Germinal center (tissue), 1 donor: ENCODE measurements at regions not wholly inside any gene's neighbourhood (a gene's known extent, or its start where the extent isn't known, plus 50 kb on each side); places are given as distances from the start of the nearest gene placed in this dataset.
"Not testable (repeated sequence)": the region's sequence is repeated elsewhere in the genome, so short reads cannot be mapped to it uniquely, and the experiment has no call there.

ENCODE experiments used
- DNase-seq: peaks from one replicate; pipeline ENCODE4 v3.0.0; 2012; ENCODE audit warnings: mixed read lengths, low spot score

DNA sequence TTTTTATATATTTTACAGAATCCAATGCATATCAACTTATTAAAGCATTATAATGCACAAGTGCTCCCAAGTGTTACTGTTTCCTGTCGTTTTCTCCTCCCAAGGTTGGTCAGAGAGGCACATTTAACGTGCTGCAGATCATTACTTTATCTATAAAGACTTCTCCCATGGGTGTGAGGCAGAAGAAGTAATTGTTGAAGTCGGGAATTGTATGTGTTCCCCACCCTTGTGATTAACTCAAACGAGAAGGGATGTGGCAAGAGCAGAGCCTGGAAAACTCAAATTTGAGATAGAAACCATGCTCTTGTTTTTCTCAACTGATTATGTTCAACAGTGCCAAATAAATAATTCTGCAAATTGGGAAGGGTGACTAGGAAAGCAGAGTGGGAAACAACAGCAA lies 412.5 kb upstream of the ADAMTS5 start:
- no peak for DNase-seq

DNA sequence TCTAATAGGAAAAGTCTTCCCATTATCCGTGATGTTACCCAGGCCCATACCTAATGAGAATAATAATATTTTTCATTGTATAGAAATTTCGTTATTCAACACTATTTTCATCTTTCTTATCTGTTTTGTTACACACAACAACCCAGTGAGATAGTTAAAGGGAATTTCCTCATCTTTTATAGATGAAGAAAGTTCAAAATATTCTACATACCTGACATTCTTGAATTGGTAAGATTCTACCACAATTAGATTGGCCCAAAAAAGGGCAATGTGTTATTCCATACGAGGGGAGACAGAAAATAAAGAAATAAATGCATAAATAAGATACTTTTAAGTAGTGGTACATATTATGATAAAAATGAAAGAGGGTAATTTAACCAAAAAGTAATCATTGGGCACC lies 405.5 kb upstream of the ADAMTS5 start:
- DNase-seq: no peak

DNA sequence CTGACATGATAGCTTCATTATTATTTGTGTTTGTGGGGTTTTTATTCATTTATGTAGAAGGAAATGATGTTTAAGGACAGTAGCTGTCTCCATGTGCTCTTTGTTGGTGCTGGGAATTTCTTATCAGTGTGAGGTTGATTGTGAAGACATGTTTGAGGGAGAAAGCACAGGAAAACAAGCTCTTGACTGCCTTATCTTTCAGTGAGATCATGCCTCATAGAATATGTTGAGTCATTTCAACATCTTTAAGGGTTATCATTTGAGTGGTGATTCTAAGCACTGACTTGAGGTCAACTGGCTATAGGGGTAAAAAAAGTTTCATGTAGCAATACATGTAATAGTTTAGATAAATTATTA lies 405.1 kb upstream of the ADAMTS5 start:
- DNase-seq: no peak

DNA sequence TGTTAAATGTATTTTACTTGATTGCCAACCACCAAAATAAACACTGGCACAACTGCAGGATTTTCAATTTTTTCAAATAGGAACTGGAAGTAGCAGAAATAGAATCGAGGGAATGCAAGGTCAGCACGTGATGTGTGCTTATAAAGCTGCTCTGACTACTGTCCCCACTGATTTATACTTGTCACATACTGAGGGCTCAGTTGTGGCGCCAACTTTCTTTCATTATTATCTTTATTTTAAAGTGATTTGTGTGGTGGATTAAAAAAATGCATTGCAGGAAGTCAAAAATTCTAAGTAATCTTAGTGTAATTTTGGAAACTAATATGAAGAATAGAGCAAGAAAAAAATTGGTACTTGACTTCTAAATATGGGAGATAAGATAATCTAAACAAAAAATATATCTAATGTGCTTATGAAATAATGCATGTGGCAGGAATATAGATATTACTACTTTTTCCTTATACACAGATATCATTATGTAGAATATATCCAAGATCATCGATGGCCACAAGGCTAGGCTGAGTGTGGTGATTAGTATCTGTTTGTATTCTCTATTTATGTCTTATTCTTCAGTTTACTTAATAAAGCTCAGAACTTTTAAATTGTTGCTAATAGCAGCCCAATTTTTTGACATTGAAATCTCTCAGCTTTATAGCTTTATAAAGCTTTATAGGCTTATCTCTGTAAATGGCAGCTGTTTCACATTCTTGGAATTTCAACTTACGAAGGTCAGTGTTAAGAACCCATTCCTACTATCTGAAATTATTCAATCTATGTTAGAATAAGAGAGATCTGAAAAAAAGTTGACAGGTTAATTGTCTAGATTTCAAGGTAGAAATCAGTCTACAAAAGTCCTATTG lies 404.5 kb upstream of the ADAMTS5 start:
- DNase-seq: no peak

DNA sequence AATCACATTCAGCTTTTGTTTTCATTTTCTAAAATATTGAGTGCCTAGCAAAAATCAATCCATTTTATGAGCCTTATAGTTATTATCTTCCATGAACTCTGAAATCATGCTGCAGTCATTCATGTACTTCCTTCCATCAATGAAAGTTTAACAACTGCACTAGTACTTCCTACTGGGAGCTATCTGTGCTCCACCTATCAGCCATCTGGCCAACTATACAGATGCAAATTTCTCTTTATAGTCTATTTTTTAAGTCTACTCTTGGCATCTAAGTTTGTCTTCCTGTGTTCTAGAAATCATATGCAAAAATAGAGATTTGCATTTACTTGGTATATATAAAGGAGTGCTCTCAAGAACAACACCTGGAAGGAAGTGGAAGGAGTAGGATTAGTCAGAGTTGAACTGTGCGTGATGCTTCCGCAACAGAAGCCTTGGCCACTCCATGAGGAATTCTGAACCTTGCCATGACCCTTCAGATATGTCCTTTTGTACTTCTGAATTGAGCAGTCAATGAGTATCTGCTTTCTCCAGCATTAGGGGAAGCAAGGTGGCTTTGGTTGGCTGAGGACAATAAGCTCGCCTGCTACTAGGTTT lies 403.2 kb upstream of the ADAMTS5 start:
- no peak for DNase-seq

DNA sequence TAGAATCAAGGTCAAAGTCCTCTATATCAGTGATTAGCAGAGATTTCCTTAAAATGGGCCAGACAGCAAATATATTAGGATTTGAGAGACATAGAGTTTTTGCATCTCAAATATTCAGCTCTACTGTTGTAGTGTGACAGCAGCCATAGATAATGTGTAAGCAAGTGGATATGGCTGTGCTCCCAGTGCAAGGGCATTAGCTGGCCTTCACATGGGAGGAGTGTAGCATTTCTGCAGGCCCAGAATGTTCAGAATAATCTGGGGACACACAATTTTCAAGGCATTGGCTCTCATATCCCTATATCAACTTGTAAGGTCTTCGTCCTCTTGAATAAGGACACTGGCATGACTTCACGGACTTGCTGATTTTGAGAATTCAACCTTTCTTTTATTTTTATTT lies 402.3 kb upstream of the ADAMTS5 start:
- DNase-seq: no peak

DNA sequence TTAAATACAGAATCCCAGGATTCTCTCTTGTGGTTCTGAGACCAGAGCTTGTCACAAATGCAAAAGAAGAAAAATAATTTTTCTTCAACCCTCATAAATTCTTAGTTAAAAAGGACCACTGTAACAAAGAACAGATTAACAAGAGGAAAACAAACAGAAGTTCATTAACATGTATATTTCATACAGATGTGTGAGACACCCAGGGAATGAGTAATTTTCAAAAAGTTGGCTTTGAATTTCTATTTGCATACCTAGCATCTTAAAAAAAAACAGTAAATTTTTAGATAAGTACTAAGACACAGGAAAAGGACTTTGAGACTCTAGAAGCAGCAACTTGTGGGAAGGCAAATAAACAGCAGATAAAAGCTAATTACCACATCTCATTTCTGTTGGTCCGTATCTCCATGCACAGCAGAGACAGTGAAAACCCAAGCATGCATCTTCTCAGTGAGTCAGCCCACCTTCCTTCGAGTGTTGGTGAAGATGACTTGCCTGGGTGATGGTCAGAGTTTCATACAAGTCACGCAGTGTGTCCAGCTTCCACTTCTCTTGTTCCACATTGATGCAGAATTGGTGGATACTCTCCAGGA lies 399.9 kb upstream of the ADAMTS5 start:
- DNase-seq: no peak

DNA sequence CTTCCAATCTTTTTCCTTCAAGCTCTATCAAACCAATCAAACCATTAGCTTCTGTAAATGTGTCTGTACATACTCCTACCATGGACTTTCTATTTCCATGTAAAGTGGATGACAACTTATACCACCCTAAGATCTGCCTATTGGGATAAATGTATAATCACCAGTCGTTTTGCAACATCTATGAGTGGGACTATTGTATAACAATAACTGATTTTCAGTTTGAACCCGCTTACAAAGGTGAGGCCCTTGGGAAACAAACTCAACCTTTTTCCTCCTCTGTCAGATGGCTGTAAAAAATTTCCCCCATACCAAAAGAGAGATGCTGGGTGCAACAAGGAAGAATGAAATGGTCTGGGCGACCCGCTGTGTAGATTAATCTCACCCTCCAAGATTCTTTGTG lies 399.1 kb upstream of the ADAMTS5 start:
- no peak for DNase-seq

DNA sequence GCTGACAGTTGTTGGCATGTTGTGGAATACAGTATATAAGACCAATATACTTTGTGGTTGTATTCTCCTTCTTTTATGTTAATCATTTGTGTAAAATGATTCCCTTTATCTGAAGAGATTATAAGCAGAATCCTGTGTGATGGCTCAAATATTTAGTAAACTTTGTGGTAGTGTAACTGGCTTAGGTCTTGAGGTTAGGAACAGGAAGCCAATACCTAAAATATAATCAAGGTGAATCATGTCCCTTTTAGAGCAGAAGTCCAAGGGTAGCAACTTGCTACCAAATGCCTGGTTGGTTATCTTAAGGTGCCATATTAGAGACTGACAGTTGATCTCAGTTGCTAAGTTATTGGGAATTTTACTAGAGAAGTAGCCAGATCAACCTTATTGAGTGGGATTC lies 398.5 kb upstream of the ADAMTS5 start:
- DNase-seq: no peak

DNA sequence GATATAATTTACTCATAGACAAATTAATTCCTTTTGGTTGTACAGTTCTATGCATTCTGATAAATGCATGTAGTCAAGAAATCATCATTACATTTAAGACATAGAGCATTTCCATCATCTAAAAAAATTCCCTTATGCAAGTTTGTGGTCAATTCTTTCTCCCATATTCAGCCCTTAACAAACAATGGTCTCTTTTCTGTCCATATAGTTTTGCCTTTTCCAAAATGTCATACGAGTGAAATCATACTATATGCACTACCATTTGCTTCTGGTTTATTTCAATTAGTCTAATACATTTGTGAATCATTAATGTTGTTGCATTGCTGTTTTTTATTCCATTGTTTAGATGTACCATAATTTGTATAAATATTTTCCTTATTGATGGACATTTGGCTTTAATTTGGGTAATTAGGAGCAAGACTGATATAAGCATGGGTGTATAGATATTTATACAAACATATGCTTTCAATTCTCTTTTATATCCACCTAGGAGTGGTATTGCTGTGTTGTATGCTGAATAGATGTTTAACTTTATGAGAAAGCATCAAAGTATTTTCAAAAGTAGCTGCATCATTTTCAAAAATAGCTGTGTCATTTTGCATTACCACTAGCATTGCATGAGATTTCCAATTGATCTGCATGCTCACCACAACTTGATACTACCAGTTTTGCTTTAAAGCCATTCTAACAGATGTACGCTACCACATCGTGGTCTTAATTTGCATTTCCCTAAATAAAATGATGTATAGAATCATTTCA lies 397.0 kb upstream of the ADAMTS5 start:
- DNase-seq: no peak

DNA sequence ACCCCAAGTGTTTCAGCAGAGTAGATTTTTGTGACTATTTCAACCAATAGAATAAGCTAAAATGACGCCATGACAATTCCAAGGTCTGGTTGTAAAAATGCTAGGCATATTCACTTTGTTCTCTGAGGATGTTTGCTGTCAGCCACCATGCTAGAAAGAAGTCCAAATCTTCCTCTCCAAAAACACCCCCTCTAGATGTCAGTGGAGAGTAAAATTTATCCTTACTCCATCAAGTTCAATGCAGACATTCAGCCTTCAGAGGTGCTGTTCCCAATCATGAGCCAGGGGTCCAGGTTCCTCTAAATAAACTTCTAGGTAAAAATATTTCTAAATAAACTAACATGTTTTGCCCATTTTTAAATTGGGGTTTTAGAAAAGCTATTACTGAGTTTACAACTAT lies 395.4 kb upstream of the ADAMTS5 start:
- no peak for DNase-seq

DNA sequence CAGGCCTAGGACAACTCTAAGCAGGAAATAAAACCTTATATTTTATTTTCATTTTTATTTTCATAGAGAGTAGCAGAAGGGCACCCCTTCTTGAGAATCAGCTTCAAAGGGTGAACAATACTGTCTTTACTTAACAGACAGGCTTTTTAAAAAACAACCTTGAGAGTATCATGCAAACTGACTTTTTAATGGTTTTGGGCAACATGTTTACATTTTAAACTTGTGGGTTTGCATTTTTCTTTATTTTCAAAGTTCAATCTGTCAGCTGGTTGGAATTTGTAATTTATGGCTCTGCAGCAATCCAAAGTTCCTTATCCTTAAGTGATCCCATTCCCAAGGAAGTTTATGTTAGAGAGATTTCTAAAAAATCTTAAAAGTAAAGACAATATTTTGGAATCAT lies 392.3 kb upstream of the ADAMTS5 start:
- no peak for DNase-seq

DNA sequence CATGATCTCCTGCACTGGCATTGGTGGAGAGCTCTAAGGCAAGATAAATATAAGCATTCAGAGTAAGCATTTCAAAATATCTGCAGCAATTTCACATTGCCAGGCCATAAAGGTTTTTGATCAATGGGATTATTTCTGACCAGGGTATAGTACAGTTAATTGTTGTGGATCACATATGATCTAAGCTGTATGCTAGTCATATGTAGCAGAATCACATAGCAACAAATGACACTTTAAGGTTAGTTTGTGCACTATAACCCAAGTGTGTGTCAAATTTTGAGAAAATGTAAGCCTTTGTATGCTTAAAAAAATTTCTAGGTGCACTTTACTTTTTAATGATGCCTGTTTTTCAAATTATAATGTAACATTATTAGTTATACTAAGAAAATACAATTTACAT lies 386.0 kb upstream of the ADAMTS5 start:
- DNase-seq: no peak

DNA sequence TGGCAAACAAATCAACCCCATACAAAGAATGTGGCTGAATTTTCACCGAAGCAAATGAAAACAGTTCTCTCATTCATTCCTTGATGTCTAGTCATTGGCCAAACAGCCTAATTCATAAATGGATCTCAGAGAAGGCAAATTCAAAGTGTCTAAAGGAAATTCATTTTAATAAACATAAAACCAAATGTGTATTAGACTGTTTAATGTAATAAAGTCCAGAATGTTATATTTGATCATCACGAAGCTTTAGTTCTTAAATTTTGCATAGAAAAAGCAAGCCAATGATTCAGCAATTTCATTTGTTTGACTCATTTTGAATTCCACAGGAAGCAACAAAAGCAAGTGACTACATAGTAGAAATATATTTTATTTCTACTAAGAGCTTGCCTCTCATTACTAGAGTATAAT lies 379.2 kb upstream of the ADAMTS5 start:
- no peak for DNase-seq

DNA sequence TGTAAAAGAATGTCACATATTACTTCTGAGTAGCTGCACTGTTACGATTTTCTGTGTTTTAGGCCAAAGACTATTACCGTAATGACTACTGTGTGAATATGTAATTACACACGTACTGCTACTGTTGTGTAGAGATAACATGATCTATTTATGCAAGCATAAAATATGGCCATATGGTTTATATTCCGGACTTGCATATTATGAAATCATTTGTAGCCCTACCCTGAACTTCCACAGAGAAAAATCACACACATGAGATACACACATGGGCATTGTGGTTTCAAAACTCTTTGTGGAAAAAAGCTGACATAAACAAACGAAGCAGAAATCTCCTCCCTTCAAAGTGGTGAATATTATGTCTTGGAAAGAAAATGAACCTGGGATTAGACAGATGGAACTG lies 373.0 kb upstream of the ADAMTS5 start:
- no peak for DNase-seq

DNA sequence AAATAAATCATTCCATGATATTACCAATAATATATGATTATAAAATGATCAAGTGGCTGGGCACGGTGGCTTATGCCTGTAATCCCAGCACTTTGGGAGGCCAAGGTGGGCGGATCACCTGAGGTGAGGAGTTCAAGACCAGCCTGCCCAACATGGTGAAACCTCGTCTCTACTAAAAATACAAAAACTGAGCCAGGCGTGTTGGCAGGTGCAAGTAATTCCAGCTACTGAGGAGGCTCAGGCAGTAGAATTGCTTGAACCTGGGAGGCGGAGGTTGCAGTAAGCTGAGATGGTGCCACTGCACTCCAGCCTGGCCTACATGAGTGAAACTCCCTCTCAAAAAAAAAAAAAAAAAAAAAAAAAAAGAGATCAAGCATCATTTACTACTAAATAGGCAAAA lies 371.1 kb upstream of the ADAMTS5 start:
- not testable (repeated sequence) for DNase-seq

DNA sequence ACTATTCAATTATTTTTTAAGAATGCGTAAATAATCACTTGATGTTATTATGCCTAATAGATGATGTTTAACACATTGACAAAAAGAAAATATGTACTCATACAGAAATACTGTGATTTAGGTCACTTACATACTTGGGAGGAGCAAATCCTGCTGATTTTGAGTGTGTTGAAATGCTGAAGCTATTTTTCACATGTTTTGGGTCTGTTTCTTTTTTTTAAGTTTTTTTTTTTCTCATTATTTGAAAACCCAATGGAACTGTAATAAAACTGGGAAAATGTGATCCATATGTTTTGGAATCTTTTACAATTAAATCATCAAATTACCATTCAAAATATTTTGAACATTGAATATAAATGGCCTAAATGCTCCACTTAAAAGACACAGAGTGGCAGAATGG lies 366.2 kb upstream of the ADAMTS5 start:
- DNase-seq: no peak

DNA sequence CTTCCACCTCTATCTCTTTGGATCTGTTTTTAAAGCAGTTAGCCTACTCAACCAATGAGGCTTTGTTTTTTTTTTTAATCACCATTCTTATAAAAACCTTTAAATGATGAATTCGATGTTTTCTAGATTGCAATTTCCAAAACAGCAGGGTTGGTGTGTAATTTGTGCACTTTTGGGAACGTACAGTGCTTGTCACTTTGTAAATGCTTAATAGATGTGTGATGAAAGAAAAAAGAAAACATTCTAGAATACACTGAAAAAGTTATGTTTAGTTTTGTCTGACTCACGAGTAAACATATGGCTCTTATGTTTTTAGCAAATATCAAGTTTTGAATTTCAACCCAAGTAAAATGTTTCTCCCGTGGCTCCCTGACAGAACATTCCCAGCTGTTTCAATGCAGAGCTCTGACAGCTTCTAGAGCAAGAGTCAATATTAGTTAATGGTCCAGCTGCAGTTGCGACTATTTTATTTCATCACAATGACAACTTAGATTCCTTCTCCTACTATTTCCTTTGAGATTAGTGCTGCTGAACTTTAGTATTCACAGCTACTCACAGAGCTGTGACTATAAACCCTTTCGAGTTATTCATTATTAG lies 362.5 kb upstream of the ADAMTS5 start:
- DNase-seq: no peak

DNA sequence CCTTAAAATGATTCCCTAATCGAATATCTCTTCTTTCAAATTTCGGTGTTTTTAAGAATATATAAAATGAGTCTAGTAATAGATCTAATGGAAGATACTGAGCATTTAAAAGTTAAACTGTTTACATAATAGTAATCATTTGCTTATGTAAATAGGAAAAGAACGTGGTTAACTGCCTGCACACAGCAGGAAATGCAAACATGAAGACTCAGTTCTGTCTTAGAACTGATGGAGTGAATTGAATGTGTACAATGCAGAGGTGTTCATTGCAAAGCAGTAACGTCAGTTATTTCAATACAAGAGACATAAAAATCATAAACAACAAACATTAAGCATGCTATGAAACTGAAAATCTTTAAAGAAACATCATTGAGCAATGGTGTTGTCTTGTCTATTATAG lies 359.4 kb upstream of the ADAMTS5 start:
- DNase-seq: no peak

DNA sequence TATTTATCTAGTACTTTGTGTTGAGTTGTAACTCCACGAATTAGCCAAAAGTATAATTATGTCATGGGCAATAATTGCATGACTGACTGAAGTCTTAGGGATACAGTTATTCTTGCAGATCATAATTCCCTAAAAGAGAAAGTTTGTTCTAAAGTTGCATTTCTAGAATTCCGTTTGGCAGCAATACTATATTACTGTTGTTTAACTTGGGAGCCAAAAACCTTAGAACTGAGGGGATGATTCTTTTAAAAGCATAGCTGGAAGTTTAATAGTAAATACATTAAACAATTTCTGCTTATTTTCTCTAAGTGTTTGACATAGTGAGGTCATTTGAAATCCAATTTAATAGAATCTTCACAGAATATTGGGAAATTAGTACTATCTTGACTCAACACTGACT lies 356.4 kb upstream of the ADAMTS5 start:
- no peak for DNase-seq

DNA sequence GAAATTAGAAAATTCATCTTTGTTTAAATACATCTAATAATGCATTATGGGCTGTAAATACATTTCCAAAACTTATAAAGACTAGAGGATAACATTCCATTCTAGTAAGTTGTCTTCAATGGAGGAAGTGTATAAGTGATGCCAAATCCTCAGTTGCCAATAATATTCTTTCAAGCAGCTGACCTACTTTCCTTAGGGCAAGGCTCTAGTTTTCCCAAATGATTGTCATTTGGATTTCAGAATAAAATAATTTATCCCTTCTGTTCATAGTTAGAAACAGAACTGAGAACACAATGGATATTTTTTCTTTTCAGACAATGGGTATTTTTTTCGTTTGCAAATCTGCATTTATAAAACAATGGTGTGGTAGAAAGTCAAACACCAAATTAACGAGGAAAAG lies 354.9 kb upstream of the ADAMTS5 start:
- no peak for DNase-seq

DNA sequence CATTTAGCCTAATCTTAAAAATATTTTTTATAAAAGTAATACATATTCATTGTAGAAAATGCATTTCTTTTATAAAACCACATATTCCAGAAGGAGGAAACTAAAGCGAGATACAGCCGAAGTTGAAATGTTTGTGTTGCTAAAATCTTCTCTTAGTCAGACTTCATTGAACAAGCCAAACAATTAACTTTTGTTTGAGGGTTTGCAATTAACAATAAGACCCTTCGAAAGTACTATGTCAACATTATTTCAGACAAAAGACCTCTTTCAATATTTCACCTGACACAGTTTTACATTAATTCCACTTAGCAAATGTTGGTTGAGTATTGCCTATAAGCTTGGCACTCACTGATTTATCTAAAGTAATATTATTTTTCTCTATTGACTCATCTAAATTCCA lies 354.0 kb upstream of the ADAMTS5 start:
- DNase-seq: no peak

DNA sequence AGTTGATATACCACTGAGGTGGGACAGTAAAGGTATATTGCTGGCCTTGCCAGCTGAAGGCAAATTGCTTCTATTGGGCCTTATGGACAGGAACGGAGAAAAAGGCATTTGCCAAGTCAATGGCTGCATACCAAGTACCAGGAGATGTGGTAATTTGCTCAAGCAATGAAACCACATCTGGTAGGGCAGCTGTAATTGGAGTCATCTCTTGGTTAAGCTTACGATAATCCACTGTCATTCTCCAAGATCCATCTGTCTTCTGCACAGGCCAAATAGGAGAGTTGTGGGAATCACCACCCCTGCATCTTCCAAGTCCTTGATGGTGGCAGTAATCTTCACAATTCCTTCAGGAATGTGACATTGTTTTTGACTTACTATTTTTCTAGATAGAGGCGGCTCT lies 350.7 kb upstream of the ADAMTS5 start:
- DNase-seq: not testable (repeated sequence)
